ELR (cell line): ENCODE measurements at regions not wholly inside any gene's neighbourhood (a gene's known extent, or its start where the extent isn't known, plus 50 kb on each side); places are given as distances from the start of the nearest gene placed in this dataset.

Experiments
- DNase-seq: peaks from one replicate; pipeline ENCODE4 v3.0.0-alpha.2; 2015; ENCODE audit warnings: low read depth

DNA sequence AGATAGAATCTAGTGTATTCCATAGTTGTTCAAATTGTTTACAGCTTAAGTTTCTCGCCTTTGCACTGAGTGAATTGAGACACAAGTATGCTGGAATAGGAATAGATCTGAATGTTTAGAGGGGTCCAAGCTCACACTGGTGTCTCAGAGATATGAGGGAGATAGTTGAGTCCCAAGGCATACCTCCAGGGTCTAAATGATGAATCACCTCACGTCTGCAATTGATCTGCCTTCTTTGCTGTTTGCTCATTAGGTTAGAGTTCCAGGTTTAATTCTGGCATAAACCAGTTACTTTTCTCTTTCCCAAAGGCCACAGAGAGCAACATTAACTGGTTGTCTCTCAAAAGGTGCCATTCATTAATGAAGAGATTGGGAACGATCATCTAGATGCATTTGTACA, 106.3 kb upstream of the MME start:
- DNase-seq, result peak; percentile 35

DNA sequence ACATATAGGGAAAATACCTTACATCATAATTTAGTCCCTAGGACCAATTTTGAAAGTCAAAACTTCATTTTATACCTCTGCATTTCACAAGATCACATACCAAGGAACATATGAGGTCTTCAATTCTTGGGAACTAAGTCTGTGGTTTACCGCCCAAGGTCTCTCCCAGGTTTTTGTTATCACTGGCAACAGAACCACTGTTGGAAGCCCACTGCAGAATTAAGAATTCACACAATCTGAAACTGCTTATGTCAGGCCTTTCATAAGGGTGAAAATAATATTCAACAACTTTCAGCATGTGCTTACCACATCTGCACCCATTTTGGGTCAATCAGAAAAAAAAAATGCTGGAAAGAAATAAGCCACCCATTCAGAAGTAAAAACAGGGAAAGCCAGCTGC, 107.2 kb upstream of the MME start:
- no peak for DNase-seq

DNA sequence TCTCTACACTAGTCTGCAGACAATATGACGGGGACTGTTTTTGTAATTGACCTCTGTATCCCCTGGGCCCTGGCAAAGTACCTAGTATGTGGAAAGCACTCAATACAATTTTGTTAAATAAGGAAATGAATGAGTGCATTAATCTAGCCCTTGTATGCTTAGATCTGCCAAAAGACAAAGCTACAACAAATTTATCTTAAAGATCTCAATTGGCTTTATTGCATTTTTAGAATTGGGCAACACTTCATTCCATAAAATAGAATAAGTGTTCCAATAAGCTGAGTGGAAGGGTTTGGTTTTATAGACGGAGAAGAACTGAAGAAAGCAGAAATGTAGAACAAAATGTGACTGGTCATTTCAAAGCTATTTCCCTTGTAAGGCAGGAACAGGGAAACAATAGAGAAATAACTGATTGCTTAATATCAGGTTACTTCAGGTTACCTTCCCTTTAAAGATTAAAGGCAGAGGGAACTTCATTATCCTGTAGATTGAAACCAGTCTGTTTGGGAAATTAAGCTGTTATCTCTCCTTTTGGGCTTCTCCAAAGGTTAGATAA, 108.3 kb upstream of the MME start:
- peak; percentile 69 for DNase-seq

DNA sequence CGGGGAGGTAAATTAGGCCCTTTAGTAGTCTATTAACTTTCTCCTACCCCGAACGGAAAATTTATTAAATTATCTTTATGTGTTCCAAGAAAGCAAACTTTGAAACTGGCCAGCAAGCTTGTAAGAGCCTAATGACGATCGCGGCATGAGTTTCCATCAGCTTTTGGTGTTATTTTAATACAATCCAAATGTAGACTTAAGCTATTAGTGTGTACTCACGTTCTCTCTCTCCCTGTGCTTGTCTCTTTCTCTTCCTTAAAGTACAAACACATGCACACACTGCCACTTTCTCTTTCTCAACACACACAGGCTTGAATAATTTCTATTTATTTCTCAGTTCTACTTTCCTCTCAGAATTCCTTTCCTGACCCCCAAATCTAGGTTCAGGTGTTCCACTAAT, 108.8 kb upstream of the MME start:
- DNase-seq, result no peak

DNA sequence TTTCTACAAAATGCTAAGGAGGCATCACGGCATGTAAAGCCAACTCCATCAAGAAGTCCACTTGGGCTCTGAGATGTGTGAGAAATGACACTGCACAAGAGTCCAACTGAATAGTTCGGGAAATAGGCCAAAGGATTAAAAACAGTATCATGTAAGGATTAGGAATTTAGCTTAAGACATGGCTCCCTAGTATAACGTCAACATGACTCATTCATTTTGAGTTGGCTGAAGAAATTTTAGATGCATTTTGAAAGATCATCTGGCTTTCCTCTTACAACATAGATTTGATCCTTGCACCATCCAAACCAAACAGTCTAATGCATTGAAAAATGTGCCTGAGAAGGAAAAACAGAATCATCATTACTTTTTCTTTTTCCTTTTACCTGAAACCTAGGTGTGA, 109.3 kb upstream of the MME start:
- DNase-seq, result peak; percentile 81

DNA sequence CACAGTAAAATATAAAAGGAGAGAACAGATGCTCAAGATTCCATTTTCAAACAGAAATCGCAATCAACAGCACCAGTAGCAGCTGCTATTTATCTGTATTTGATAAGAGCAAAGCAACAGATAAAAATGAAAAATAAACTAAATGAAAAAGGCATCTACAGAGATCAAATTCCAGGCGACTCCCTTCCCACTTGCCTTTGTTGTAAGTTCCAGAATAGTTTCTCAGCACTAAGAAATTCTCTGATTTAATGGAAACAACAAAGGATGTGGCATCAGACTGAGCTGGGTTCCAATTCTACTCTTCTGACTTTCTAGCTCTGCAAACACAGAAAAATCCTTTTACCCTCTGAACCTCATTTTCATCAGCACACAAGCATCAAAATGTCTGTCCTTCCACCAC, 110.8 kb upstream of the MME start:
- DNase-seq, result no peak

DNA sequence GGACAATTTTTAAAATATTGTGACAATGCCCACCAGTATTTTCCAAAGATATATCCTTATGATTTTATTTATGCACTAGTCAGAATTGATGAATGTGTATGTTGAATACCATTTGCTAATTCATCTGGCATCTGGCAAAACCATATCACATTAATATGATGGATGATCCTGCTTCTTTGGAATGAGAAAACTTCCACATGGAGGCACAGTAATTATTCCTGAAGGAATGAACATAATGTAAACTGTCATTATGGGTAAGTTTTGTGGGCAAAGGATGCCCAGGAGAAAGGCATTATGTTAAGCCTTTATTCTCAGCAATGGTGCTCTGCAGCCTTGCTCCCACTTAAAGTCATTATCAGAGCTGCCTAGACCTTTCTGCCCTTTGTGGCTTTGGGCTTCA, 113.0 kb upstream of the MME start:
- DNase-seq, result peak; percentile 57

DNA sequence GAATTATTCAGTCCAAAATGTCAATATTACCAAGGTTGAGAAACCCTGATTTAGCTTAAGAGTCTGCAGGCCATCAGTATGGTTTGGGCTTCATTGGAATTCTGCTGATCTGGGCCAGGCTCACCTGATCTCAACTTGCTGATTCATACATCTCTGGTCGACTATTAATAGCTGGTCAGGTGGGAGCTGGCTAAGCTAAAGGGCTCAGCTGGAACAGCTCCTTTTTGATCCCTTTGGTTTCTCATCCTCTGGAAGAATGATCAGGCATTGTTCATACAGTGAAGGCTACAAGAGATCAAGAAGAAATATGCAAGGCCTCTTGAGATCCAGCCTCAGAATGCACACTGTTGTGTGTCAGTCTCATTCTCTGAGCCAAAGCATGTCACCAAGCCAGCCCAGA, 123.3 kb upstream of the MME start:
- no peak for DNase-seq

DNA sequence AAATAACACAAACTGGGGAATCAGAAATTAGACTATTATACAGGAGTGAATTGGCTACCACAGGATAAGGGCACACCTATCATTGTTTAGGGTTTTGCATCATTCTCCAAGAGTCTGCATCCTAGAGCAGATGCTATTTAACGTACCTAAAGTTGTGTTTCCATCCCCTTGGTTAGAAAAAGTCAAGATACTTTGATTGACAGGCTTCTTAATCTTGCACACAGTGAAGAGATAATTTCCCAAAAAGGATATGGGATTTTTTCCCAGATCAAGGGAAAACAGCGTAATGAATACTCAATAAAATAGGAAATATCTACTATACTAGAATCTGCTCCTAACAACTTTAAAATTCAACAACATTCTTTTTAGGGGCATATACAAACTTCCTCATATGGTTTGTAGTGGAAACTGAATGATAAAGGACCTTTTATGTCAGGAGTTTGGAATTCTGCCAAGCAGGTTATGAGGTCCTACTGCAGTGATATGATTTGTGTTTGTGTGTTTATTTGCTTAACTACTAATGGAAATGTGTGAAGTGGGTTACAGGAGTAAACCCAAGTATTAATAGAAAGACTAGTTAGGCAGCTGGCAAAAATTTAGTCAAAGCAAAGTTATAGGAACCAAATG, 124.1 kb upstream of the MME start:
- DNase-seq, result no peak

DNA sequence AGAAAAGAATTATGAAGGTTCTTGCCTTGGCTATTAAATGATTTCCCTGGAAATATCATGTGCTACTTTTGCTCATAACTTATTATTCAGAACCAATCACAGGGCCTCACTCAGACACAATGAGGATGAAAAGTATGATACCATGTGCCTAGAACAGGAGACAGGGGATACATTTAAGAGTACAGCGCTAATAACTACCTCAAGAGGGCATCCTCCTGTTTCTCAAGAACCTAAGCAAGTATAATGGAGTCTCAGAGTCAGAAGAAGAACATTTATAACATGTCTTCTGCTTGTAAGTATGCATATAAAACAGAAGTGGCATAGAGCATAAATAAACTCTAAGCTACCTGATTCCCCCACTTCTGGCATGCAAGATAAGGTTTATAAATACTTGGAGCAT, 125.4 kb upstream of the MME start:
- DNase-seq, result peak; percentile 75

DNA sequence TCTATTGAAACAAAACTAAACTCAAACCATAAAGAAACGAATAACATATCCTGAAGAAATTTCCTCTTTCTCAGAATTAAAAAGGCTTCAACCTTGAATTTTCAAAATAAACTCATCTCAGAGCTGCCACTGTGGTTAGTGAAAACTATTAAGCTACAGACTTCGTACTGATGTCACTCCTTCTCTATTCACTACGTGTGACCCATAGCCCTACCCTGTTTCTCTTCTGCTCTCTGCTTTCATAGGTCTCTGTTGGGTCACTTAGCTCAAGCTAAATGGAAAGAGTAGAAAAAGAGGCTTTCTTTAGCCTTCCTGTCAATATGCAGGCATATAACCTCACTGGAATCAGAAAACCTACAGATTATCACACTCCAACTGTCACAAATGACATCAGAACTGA, 126.6 kb upstream of the MME start:
- DNase-seq, result no peak

DNA sequence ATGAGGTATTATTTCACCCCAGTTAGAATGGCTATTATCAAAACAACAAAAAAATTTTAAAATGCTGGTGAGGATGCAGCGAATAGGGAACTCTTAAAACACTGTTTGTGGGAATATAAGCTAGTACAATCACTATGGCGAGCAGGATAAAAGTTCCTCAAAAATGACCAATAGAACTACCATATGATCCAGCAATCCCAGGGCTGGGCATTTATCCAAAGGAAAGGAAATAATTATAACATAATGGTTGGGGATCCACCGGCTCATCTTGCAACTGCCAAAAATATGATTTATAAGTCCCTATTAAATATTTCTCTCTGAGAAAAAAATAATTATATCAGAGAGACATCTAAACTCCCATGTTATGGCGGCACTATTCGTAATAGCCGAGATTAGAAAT, 127.6 kb upstream of the MME start:
- DNase-seq, result no peak

DNA sequence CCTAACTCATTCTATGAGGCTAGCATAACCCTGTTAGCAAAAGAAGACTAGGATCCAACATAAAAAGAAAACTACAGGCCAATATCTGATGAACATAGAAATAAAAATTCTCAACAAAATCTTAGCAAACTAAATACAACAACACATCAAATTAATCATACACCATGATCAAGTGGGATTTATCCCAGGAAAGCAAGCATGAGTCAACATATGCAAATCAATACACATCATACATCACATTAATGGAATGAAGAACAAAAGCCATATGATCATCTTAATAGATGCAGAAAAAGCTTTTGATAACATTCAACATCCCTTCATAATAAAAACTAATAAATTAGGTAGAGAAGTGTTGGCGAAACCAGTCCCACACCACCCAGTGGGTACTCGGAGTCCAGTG, 136.1 kb upstream of the MME start:
- peak; percentile 69 for DNase-seq

DNA sequence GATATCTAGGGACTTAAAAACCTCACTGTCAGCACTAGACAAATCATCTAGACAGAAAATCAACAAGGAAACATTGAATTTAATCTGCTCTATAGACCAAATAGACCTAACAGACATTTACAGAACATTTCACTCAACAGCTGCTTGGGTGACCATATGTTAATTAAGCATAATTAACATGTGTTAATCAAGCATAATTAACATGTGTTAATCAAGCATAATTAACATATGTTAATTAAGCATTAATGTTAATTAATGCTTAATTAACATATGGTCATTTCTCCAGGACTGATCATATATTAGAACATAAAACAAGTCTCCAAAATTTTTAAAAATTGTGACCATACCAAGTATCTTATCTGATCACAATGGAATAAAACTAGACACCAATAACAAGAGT, 137.3 kb upstream of the MME start:
- no peak for DNase-seq

DNA sequence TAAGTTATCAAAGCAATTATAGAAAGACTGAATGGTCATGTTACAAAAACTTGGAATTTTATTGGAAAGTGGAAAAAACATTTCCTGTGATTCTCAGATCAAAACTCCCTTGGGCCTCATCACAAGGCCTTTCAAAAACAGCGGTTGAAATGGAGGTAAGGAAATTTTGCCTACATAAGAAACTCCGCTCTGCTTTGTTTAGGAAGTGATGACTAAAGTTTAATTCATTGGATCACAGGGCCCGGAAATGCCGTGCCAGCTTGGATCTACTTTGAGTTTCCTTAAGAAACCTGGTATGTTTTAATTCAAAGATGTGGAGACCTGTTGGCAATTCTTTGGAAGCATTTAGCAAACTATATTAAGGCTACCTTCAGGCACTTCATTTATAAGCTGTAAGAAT, 143.9 kb upstream of the MME start:
- DNase-seq, result no peak

DNA sequence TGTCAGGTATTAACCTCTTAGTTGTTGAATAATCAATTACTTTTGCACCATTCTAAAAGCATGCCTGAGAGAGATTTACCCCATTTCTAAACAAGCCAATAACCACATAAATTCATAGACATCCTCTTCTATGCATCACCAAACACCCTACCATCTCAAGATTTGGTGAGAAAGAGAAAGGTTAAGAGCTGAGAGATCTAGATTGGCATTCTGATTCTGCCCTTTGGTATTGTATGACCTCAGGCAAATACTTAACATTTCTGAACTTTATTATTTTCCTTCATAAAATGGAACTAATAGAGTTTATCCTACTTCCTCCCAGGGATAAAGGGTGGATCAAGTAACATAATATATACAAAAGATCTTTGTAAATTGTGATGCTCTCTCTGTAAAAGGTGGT, 146.5 kb upstream of the MME start:
- DNase-seq, result no peak

DNA sequence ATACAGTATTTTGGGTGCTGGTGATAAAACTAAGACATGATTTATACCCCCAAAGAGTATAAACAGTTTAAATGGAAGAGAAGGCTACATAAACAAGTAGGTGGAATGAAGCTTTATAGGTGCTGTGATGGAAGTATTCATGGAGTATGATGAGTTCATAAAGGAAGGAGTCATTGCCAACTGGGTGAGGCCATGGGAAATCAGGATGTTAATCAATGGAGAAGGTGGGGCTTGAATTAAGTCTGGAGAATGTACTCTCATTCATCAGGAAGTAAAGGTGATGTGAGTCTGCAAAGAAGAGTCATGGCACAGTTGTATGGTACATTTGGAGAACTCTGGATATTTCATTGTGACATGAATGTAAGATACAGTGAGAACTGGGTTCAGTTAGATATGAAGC, 147.5 kb upstream of the MME start:
- no peak for DNase-seq

DNA sequence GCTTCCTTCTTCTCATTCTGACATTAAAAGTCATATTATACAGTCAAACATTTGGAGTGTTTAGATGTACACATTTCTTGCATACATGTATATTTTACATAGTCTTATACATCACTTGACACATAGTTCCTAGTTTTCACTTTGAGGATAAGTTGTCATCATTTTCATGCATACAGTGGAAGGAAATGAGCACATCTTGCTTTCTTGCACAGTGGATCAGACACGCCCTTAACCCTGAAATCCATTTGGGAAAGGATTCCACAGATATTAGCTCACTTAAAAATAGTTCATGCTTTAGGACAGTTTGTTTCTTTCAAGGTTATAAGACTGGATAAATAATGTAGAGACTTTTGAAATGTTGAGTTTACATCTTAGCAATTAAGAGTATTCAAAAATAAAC, 148.6 kb upstream of the MME start:
- peak; percentile 68 for DNase-seq

DNA sequence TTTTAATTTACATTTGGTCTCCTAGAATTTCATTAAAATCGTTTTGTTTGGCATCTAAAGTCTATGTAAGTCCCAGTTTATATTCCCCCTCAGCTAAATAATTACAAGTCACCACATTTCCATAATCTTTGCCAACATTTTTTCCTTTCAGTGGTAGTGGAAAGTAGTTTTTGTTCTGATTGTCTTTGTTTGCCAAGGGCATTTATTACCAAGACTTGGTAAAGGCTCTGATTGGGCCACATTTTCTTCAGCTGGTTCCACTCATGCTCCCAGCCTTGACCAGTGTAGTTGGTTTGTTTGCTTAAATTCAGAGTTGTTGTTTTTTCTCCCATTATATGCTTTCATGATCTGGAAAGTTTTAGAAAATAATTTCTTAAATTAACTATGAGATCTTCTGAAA, 153.4 kb upstream of the MME start:
- DNase-seq, result no peak

DNA sequence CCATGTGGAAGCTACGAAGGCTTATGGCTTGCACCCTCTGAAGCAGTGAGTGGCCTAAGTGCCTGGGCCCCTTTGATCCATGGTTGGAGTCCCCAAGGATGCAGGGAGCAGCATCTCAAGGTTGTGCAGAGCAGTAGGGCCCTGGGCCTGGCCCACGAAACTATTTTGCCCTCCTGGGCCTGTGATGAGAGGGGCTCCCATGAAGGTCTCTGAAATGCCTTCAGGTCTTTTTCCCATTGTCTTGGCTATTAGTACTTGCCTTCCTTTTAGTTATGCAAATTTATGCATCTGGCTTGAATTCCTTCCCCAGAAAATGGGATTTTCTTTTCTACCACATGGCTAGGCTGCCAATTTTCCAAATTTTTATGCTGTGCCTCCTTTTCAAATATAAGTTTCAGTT, 158.8 kb upstream of the MME start:
- no peak for DNase-seq

DNA sequence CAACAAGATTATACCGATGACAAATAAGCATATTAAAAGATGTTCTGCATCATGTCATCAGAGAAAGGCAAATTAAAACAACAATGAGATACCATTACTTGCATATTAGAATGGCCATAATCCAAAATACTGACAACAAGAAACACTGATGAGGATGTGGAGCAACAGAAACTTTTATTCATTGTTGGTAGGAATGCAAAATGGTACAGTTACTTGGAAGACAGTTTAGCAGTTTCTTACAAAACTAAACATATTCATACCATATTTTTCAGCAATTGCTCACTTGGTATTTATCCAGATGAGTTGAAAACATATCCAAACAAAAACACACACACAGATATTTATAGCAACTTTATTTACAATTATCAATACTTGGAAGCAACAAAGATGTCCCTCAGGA, 160.9 kb upstream of the MME start:
- DNase-seq, result no peak

DNA sequence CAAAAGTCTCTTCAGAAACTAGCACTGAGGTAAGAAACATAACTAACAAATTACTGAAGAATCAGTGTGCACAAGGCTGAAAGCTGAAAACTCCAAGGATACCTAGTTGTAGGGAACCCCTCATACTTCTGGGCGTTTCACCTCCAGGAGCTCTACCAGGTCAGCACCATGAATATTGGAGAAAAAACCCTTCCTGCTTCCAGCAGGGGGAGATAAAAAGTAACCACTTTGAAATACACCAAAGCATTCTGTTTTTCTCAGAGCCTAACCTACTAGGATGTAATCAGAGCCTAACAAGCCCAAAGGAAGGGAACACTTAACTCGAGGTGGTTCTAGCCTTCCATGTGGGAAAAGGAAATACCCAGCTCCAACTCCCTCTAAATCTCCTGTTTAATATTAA, 175.8 kb upstream of the MME start:
- peak; percentile 67 for DNase-seq

DNA sequence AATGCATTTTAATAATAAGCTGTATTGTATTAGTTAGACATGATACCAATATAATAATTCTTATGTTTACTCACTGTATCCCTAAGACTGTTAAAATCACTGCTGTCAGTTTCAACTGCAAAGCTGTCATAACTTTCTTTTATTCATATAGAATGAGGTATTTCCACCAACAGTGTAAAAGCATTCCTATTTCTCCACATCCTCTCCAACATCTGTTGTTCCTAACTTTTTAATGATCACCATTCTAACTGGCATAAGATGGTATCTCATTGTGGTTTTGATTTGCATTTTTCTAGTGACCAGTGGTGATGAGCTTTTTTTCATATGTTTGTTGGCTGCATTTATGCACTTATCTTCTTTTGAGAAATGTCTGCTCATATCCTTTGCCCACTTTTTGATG, 177.6 kb upstream of the MME start:
- DNase-seq, result peak; percentile 9

DNA sequence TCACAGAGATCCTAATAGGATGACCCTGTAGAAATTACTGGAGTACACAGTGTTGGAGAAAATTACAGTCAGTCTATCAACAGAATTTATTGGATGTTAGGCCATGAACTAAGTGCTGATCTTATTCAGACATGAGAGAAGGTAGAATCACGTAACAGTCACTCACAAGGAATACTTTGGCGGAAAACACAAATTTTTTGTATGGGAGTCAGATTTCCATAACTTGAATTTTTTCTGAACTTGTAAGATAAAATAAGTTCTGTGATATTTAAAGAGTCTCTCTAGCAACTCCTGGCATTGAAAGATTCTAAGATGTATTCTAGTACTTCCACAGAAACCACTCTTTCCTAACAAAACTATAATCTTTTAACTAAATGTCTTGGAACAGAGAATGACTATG, 178.8 kb upstream of the MME start:
- no peak for DNase-seq

DNA sequence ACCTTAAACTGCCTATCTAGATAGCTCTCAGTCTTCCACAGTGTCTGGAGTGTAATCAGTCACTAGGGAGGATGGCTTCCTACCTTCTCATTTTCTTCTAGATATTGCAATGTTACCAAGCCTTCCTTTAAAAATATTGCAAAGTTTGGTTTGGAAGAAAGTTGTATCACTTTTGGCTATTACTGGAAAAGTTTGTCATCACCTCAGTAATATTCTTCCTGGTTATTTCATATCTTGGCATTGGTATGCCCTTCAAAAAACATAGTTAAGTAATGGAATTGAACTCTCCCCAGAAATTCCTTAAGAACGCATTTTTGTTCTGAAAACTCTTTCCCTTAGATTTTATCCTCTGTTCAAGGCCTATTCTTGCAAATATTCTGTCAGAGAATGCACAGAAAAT, 179.3 kb upstream of the MME start:
- DNase-seq, result no peak
